Erythroblast (primary cell): ENCODE measurements at regions not wholly inside any gene's neighbourhood (a gene's known extent, or its start where the extent isn't known, plus 50 kb on each side); places are given as distances from the start of the nearest gene placed in this dataset.

Experiments used
- GATA1 ChIP-seq: IDR thresholded peaks from 2 replicates; pipeline ENCODE4 v1.6.1; 2011; ENCODE audit warnings: low read depth, mild to moderate bottlenecking, control low read depth, low read length, moderate library complexity
- POLR2A ChIP-seq: IDR thresholded peaks from 2 replicates; pipeline ENCODE4 v1.6.1; 2011; ENCODE audit warnings: mild to moderate bottlenecking, low read length

GRCh38 chr13:58300224-58300623, 668.7 kb downstream of the PCDH17 start:
- TF ChIP-seq POLR2A (no peak), GATA1 (no peak)
